RWPE2 (cell line): ENCODE measurements at regions not wholly inside any gene's neighbourhood (a gene's known extent, or its start where the extent isn't known, plus 50 kb on each side); places are given as distances from the start of the nearest gene placed in this dataset.

Experiments used
- ATAC-seq: fragments of 200-7000 bp; cut with Tn5 transposase; 3 replicates; pipeline ENCODE4 v1.9.1; 2021; ENCODE audit warnings: low read depth
- DNase-seq: peaks from one replicate; pipeline ENCODE4 v3.0.0-alpha.2; 2020; ENCODE audit warnings: low spot score
- H3K27ac ChIP-seq: fragments of 450-650 bp; 2 replicates; pipeline ENCODE4 v1.5.1; 2017; ENCODE audit warnings: mild to moderate bottlenecking; ENCODE audit not compliant: poor library complexity, severe bottlenecking
- H3K27me3 ChIP-seq: fragments of 250-450 bp; sonication (Bioruptor Pico); 2 replicates; pipeline ENCODE4 v1.5.1; 2021; ENCODE audit warnings: mild to moderate bottlenecking, moderate library complexity; ENCODE audit not compliant: insufficient read depth, poor library complexity, severe bottlenecking
- H3K36me3 ChIP-seq: fragments of 250-450 bp; sonication (Bioruptor Pico); 2 replicates; pipeline ENCODE4 v1.5.1; 2020; ENCODE audit warnings: low read depth, mild to moderate bottlenecking, moderate library complexity
- H3K4me1 ChIP-seq: fragments of 250-450 bp; sonication (Bioruptor Pico); 2 replicates; pipeline ENCODE4 v1.5.1; 2021; ENCODE audit warnings: mild to moderate bottlenecking, moderate library complexity; ENCODE audit not compliant: insufficient read depth, poor library complexity, severe bottlenecking
- H3K4me3 ChIP-seq: fragments of 250-450 bp; sonication (Bioruptor Pico); 2 replicates; pipeline ENCODE4 v1.5.1; 2021; ENCODE audit warnings: mild to moderate bottlenecking, moderate library complexity; ENCODE audit not compliant: severe bottlenecking
- H3K9me3 ChIP-seq: fragments of 250-450 bp; sonication (Bioruptor Pico); 2 replicates; pipeline ENCODE4 v1.5.1; 2021; ENCODE audit warnings: mild to moderate bottlenecking, moderate library complexity; ENCODE audit not compliant: severe bottlenecking
- CTCF ChIP-seq: fragments of 450-650 bp; IDR thresholded peaks from one replicate; pipeline ENCODE4 v1.5.1; 2017; ENCODE audit warnings: mild to moderate bottlenecking, moderate library complexity; ENCODE audit not compliant: poor library complexity, severe bottlenecking

- ATAC-seq (no peak), DNase-seq (no peak)
- Histone ChIP-seq H3K4me3 (no peak overlapping the region), H3K36me3 (no peaks in the 10 kb centered on the region), H3K27me3 (peaks cover 15% of the 10 kb centered on the region), H3K9me3 (no peaks in the 10 kb centered on the region), H3K4me1 (no peaks in the 10 kb centered on the region), H3K27ac (no peak overlapping the region)
- TF ChIP-seq CTCF = no peak
These were observed 1659.6 kb downstream of the NCAM2 start for GRCh38 chr21:22657781-22658180.

GRCh38 chr21:22670148-22670547 lies 1671.9 kb downstream of the NCAM2 start:
- no peak for DNase-seq
- Histone ChIP-seq H3K27me3 (no peaks in the 10 kb centered on the region), H3K36me3 (no peaks in the 10 kb centered on the region), H3K4me3 (no peak overlapping the region), H3K9me3 (no peaks in the 10 kb centered on the region), H3K4me1 (no peaks in the 10 kb centered on the region), H3K27ac (no peak overlapping the region)
- ATAC-seq = no peak
- no peak for TF ChIP-seq CTCF

DNA sequence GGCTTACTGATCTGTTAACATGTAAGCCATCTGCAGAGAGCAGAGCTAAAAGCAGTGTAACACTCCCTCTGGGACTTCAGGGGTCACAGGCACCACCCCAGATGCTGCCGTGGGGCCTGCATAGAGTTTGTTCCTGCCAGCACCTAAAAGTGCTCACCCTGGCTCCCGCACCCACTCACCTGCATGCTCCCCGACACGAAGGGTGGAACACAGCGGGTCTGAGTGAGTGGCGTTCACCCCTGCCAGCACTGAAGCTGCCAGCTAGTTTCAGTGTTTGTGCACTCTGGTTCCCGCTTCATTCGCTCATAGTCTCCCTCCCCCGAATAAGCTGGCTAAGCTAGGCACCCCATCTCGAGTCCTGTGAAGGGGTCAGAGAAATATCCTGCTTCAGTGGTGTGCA lies 1681.0 kb downstream of the NCAM2 start:
- DNase-seq (no peak), ATAC-seq (no peak)
- Histone ChIP-seq H3K4me1 (no peaks in the 10 kb centered on the region), H3K4me3 (no peak overlapping the region), H3K36me3 (no peaks in the 10 kb centered on the region), H3K27me3 (no peaks in the 10 kb centered on the region), H3K27ac (no peak overlapping the region), H3K9me3 (no peaks in the 10 kb centered on the region)
- TF ChIP-seq CTCF = no peak

GRCh38 chr21:22691658-22692057 lies 1693.4 kb downstream of the NCAM2 start:
- DNase-seq = no peak
- no peaks in the 10 kb centered on the region for H3K9me3 ChIP-seq
- H3K4me3 ChIP-seq = no peak overlapping the region
- no peaks in the 10 kb centered on the region for H3K4me1 ChIP-seq
- H3K27me3 ChIP-seq = no peaks in the 10 kb centered on the region
- no peak overlapping the region for H3K27ac ChIP-seq
- no peaks in the 10 kb centered on the region for H3K36me3 ChIP-seq
- TF ChIP-seq CTCF = no peak
- no peak for ATAC-seq

- Histone ChIP-seq H3K36me3 (no peaks in the 10 kb centered on the region), H3K4me3 (no peak overlapping the region), H3K9me3 (no peaks in the 10 kb centered on the region), H3K4me1 (no peaks in the 10 kb centered on the region), H3K27me3 (no peaks in the 10 kb centered on the region), H3K27ac (no peak overlapping the region)
- TF ChIP-seq CTCF = no peak
- DNase-seq (no peak), ATAC-seq (no peak)
These were observed 1705.3 kb downstream of the NCAM2 start for GRCh38 chr21:22703521-22703920.
